ENCODE measurements at regions not wholly inside any gene's neighbourhood (a gene's known extent, or its start where the extent isn't known, plus 50 kb on each side); places are given as distances from the start of the nearest gene placed in this dataset.

DNA sequence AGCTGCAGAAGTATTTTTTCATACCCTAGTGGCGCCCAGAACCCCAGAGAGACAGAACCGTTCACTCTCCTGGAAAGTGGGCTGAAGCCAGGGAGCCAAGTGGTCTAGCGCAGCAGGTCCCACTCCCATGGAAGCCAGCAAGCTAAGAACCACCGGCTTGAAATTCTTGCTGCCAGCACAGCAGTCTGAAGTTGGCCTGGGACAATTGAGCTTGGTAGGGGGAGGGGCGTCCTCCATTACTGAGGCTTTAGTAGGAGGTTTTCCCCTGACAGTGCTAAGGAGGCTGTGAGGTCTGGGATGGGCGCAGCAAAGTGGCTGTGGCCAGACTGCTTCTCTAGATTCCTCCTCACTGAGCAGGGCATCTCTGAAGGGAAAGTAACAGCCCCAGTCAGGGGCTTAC lies 84.5 kb upstream of the ATXN3L start (continued):
- TF ChIP-seq FOXJ3 (CRISPR knock-in tag; IDR thresholded peaks at IDR 0.05) (no peak), MEF2A (IDR thresholded peaks at IDR 0.05; ENCODE audit: borderline replicate concordance, low read depth) (no peak), NRF1 (IDR thresholded peaks at IDR 0.05; ENCODE audit: low read depth, low read length) (no peak)
- TF ChIP-seq, protein P1, sequence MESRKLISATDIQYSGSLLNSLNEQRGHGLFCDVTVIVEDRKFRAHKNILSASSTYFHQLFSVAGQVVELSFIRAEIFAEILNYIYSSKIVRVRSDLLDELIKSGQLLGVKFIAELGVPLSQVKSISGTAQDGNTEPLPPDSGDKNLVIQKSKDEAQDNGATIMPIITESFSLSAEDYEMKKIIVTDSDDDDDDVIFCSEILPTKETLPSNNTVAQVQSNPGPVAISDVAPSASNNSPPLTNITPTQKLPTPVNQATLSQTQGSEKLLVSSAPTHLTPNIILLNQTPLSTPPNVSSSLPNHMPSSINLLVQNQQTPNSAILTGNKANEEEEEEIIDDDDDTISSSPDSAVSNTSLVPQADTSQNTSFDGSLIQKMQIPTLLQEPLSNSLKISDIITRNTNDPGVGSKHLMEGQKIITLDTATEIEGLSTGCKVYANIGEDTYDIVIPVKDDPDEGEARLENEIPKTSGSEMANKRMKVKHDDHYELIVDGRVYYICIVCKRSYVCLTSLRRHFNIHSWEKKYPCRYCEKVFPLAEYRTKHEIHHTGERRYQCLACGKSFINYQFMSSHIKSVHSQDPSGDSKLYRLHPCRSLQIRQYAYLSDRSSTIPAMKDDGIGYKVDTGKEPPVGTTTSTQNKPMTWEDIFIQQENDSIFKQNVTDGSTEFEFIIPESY (IDR thresholded peaks at IDR 0.05; ENCODE audit: borderline replicate concordance, low read depth) = no peak
- TF ChIP-seq, protein P2, sequence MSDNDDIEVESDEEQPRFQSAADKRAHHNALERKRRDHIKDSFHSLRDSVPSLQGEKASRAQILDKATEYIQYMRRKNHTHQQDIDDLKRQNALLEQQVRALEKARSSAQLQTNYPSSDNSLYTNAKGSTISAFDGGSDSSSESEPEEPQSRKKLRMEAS (IDR thresholded peaks at IDR 0.05; ENCODE audit: low read depth) = no peak

DNA sequence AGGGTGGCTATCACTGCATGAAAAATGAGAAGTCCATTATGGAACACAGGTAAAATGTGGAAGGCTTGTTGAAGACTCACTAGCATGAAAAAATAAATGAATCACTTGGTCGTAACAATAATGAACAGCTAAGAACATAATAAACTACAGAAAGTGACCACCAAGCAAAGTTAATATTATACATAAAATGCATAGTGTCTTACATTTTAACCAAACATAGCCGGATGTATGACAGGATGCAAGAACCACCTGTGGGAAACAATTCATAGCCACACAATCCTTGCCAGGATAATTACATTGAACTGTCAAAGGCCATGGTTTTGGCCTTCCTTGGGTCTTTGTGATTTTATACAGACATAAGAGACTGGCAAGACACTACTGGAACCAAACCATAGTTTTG lies 81.9 kb upstream of the ATXN3L start:
- 83% methylated on average over 2 of the region's 2 CpGs for WGBS (ENCODE audit: low lambda C conversion rate)
- Histone ChIP-seq H3K9ac (no peak overlapping the region), H3K79me2 (ENCODE audit: insufficient read depth) (no peaks in the 10 kb centered on the region), H3F3A (replicated peaks; ENCODE audit: insufficient read depth) (peaks cover 27% of the 10 kb centered on the region), H3K4me1 (ENCODE audit: control insufficient read depth in 1 of 2, insufficient read depth in 2 of 2, low read depth in 1 of 2, low read length in 1 of 2) (peaks cover 0 to 14% of the 10 kb centered on the region in 2 experiments; a peak in 3 of 4 replicates), H4K20me1 (ENCODE audit: insufficient read depth) (no peaks in the 10 kb centered on the region), H3K9me3 (no peaks in the 10 kb centered on the region), H3K27ac (ENCODE audit: low read depth in 2 of 2, low read length in 1 of 2) (no peak overlapping the region), H3K36me3 (replicated peaks in 1 of 2; ENCODE audit: control insufficient read depth in 1 of 2, insufficient read depth in 2 of 2, low read length in 1 of 2) (no peaks in the 10 kb centered on the region), H3K4me3 (ENCODE audit: low read depth in 2 of 2, low read length in 1 of 2) (no peak overlapping the region), H3K4me2 (no peak overlapping the region), H3K9me2 (no peaks in the 10 kb centered on the region), H2AFZ (ENCODE audit: low read depth) (no peak overlapping the region), H3K27me3 (ENCODE audit: insufficient read depth) (no peaks in the 10 kb centered on the region)
- ChIA-PET POLR2A (no interaction called here), CTCF (no interaction called here)
- TF ChIP-seq RCOR1 (IDR thresholded peaks at IDR 0.05; ENCODE audit: low read length) = no peak
- TF ChIP-seq SMC3 (IDR thresholded peaks at IDR 0.05; ENCODE audit: low read depth, low read length) = no peak
- TF ChIP-seq, protein P3, sequence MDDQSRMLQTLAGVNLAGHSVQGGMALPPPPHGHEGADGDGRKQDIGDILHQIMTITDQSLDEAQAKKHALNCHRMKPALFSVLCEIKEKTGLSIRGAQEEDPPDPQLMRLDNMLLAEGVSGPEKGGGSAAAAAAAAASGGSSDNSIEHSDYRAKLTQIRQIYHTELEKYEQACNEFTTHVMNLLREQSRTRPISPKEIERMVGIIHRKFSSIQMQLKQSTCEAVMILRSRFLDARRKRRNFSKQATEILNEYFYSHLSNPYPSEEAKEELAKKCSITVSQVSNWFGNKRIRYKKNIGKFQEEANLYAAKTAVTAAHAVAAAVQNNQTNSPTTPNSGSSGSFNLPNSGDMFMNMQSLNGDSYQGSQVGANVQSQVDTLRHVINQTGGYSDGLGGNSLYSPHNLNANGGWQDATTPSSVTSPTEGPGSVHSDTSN (IDR thresholded peaks at IDR 0.05) = no peak
- TF ChIP-seq FOXM1 (IDR thresholded peaks at IDR 0.05; ENCODE audit: low read depth) = no peak
- no peak for TF ChIP-seq YY1 (IDR thresholded peaks at IDR 0.05; ENCODE audit: low read depth)
- TF ChIP-seq TAF1 (IDR thresholded peaks at IDR 0.05; ENCODE audit: borderline replicate concordance, low read depth, low read length) = no peak
- no peak for TF ChIP-seq NRF1 (IDR thresholded peaks at IDR 0.05; ENCODE audit: low read depth, low read length)
- TF ChIP-seq EZH2phosphoT487 (IDR thresholded peaks at IDR 0.05; ENCODE audit: borderline replicate concordance, low read depth) = no peak
- TF ChIP-seq, protein P4, sequence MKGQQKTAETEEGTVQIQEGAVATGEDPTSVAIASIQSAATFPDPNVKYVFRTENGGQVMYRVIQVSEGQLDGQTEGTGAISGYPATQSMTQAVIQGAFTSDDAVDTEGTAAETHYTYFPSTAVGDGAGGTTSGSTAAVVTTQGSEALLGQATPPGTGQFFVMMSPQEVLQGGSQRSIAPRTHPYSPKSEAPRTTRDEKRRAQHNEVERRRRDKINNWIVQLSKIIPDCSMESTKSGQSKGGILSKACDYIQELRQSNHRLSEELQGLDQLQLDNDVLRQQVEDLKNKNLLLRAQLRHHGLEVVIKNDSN (IDR thresholded peaks at IDR 0.05; ENCODE audit: borderline replicate concordance, low read depth) = no peak
- no peak for TF ChIP-seq MXI1 (IDR thresholded peaks at IDR 0.05; ENCODE audit: low read depth, low read length)
- TF ChIP-seq, protein P5, sequence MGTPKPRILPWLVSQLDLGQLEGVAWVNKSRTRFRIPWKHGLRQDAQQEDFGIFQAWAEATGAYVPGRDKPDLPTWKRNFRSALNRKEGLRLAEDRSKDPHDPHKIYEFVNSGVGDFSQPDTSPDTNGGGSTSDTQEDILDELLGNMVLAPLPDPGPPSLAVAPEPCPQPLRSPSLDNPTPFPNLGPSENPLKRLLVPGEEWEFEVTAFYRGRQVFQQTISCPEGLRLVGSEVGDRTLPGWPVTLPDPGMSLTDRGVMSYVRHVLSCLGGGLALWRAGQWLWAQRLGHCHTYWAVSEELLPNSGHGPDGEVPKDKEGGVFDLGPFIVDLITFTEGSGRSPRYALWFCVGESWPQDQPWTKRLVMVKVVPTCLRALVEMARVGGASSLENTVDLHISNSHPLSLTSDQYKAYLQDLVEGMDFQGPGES (IDR thresholded peaks at IDR 0.05; ENCODE audit: low read depth, low read length) = no peak
- TF ChIP-seq RFX5 (IDR thresholded peaks at IDR 0.05; ENCODE audit: low read length) = no peak
- no peak for TF ChIP-seq TCF12 (IDR thresholded peaks at IDR 0.05)
- no peak for TF ChIP-seq GABPA (IDR thresholded peaks at IDR 0.05; ENCODE audit: low read depth)
- no peak for TF ChIP-seq FOSL2 (IDR thresholded peaks at IDR 0.05; ENCODE audit: borderline replicate concordance, low read depth)
- TF ChIP-seq FOXJ3 (CRISPR knock-in tag; IDR thresholded peaks at IDR 0.05) = no peak
- DNase-seq = no peak
